SHP77 (cell line): ENCODE measurements at regions not wholly inside any gene's neighbourhood (a gene's known extent, or its start where the extent isn't known, plus 50 kb on each side); places are given as distances from the start of the nearest gene placed in this dataset.
"Not testable (repeated sequence)": the region's sequence is repeated elsewhere in the genome, so short reads cannot be mapped to it uniquely, and the experiment has no call there.

Experiments
- DNase-seq, 2 experiments: peaks; one replicate each; lab custom pipeline; 2025; lab: John Stamatoyannopoulos, UW

DNA sequence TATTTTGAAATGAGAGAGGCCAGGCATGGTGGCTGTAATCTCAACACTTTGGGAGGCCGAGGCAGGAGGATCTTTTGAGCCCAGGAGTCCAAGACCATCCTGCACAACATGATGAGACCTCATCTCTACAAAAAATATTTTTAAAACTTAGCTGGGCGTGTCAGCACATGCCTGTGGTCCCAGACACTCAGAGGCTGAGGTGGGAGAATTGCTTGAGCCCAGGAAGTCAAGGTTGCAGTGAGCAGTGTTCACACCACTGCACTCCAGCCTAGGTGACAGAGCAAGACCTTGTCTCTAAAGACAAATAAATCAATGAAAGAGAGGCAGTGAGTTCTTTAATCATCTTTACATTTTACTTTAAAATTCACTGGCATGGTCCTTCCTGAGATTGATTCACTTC lies 124.5 kb downstream of the DUSP6 start:
- no peak for DNase-seq

DNA sequence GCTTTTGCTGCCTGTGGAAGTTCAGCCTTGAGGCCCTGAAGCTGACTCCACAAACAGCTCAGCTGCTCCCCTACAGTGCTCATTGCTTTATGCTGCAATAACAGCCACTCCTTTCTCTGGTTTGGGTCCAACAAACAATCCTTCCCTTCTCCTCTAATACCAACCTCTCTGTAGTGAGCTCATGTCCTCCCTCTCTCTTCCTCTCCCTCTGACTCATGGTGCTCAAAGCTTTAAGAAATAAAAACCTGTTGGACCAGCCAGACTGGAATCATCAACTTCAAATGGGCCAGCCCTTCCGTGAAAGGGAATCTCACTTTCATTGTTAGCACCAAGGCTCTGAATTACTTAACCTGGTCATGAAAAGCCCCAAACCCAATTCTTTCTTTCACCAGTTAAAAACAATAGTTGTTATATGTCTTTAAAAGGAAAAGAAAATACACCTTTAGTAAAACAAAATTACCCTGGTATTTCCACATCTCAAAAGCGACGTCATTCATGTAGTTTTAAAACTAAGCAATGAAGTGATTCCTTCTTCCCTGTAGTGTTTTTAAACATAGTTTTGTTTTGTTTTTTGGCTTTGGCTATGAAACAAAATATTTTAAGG lies 126.4 kb downstream of the DUSP6 start:
- DNase-seq: no peak

DNA sequence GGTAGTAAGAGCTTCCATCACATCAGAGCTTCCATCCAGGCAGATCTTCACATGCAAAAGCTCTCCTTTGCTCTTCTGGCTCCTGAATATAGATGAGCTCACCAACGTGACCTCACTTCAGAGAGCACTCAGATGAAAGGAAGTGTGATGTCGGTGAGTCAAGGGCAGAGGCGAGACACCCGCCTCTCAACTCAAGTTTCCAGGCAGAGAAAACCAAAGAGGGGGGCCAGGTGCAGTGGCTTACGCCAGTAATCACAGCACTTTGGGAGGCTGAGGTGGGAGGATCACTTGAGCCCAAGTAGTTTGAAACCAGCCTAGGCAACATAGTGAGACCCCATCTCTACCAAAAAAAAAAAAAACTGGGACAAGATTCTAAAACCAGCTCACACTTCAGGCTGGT lies 126.9 kb downstream of the DUSP6 start:
- no peak for DNase-seq

DNA sequence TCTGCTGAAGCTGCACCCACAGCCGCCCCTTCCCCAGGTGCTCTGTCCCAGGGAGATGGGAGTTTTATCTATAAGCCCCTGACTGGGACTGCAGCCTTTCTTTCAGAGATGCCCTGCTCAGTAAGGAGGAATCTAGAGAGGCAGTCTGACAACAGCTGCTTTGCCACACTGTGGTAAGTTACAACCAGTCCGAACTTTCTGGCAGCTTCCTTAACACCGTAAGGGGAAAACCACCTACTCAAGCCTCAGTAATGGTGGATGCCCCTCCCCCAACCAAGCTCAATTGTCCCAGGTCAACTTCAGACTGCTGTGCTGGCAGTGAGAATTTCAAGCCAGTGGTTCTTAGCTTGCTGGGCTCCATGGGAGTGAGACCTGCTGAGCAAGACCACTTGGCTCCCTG lies 129.7 kb downstream of the DUSP6 start:
- not testable (repeated sequence) for DNase-seq

DNA sequence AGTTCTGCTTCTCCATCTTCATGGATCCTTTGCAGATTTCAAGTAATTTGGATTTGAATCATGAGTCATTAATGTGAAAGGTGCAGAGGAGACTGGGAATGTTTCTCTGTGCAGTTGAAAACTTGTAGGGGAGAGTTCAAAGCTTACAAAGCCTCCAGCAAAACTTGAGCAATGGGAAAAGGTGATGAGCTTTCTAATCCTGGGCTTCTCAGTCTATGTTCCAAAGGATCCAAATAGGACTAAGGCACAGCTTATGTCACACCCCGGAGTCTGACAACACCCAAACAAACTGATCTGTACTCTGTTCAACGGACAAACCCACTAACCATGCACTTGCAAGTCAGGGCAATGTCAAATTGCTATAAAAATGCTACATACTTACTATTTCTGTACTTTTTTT lies 134.8 kb downstream of the DUSP6 start:
- DNase-seq: no peak

DNA sequence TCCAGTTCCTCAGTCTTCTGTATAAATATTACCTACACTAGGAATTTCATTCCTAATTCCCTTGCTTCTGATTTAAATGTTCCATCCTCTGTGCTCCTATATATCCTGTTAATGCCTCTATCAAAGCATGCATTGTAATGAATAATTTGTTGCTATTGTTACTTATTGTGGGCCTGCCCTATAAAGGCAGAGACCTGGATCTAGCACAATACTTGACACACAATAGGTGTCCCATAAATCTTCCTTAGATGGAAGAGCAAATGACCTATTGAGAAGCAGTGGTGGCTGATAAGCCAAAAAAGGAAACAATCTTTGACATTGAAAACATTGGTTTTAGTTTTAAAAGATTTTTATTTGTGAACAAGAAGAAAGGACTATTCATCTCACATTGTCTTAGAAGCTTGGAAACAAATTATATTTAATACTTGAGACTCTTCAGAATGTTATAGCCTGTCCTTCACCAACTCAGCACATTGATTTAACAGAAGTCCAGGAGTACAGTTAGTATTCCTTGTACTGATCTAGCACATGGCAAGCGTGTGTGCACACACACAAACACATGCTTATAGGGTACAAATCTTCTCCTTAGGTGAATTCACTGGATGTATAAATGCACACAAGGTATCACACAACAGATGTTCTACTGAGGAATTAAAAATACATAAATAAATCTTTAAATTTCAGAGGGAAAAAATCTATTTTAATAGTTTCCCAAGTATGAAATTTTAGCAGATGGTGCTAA lies 135.9 kb downstream of the DUSP6 start:
- no peak for DNase-seq

DNA sequence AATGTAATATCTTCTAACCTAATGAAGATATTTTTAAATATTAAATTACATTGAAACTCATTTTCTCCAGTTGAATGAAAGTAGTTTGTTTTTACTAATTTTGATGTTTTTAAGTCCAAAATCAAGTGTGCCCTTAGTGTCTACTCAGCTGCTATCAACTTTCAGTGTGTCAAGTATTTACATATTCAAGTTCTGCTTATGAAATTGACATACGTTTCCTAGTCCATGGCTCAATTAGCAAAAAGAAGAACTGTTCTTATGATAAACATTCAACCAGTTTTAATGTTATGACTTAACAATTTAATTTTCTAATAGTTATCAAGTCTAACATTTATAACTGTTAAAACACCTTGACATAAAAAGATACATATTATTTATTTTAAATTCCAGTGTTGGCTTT lies 137.1 kb downstream of the DUSP6 start:
- no peak for DNase-seq

DNA sequence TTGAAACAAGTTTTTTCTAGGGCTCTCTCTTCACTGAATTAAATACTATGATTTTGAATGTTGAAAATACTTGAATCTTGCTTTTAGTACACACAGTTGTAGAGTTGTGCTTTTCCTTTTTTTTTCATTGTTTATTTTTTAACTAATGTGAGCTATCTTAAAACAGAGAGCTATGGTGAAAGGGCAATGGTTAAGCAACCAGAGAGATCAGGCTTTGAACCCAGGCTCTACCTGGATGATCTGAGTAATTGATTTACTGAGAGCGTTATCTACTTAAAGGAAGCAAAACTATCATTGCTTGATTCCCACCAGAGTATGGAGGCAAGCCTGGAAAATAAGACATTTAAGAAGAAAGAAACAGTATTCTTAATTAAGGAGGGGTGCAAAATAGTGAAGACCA lies 138.6 kb downstream of the DUSP6 start:
- DNase-seq: no peak

DNA sequence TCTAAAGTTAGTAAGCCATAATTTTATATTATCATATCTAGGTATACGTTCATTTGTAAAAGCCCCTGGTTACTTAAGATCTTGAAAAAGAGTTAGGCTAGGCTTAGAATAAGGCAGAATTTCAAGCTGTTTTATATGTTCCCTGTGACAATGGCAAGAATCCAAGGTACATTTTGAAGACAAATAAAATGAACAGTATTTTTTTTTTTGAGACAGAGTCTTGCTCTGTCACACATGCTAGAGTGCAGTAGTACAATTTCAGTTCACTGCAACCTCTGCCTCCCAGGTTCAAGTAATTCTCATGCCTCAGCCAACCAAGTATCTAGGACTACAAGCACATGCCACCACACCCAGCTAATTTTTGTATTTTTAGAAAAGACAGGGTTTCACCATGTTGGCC lies 139.2 kb downstream of the DUSP6 start:
- DNase-seq: no peak

DNA sequence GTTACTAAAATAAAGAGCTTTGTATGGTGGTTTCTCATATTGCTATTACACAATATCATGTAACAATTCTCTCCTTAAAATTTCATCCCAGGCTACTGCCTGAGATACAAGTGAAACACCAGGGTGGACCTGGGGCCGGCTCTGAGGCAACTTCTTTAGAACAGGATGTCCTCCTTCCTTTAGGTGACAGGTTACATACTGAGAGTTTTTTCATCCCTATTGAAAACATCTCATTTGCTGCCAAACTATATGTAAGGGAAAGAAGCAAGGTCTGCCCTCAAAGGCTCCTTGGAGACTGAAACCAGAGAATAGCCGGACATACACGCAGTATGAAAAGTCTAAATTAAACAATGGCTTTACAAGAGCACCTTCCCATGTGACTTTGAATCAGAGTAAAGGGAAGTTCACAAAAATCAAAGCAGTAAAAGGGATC lies 139.9 kb downstream of the DUSP6 start:
- no peak for DNase-seq

DNA sequence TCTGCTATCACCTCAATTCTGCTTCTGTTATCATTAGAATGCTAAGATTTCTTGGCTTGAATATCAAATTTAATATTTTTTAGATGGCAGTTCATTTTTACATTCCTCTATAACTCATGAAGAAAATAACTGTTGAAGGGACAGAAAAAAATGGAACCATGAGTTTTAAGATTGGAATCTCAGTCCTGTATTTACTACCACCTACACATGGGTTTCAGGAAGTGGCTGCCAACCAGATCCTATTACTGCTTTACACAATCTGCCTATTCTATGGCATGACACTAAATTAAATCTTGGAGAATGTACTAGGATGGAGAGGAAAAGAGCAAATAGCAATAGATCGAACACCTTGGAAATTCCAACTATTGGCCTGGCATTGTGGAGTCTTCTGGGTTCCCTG lies 140.8 kb downstream of the DUSP6 start:
- no peak for DNase-seq

DNA sequence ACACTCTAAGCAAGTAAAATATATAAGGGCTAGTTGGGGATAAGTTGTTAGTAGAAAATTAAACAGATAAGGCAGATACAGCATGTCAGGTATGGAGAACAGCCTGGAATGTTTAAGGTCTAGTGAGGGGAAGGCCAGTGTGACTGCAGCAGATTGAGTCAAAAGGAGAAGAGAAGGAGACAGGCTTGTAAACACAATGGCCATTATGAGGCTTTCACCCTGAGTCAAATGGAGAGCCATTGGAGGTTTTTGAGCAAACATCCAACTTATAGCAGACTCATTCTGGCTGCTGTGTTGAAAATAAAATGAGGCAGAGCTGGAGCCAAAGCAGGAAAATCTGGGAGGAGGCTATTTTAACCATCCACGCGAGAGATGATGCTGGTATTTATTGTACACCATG lies 142.0 kb downstream of the DUSP6 start:
- DNase-seq: no peak

DNA sequence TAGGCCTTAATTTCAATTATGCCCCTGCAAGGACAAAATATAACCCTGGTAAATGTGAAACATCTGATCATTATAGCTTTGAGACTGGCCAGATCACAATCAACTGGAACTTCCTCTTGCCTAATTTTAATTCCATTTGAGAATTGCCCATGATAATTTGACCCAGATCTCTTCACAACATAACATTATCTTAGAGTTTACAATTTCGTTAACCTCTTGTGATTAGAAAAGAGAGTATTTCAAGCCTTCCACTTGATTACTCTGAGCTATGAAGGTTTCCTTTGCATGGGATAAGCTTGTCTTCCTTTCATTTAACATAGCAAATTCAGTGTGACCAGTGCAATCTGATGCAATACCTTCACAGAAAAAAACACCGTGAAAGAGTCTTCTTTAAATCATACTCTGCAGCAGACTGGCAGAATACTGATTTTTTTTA lies 143.6 kb downstream of the DUSP6 start:
- DNase-seq: no peak

DNA sequence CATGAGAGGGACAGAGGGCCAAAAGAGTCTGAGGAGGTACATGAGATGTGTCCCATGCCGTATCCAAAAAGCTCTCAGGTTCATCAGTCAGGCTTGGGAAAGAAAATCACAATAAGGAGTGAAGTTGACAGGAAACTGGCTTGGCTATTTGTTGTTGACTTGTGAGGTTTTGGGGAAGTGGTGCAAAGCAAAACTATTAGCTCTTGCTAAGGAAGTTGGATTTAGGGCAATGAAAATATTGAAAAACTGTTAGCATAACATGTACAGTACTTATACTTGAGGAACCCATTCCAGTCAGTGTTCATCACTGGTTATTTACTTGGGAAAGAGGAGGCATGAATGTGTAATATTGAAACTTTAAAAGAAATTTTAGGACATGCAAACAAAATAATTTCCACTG lies 145.9 kb downstream of the DUSP6 start:
- DNase-seq: no peak

DNA sequence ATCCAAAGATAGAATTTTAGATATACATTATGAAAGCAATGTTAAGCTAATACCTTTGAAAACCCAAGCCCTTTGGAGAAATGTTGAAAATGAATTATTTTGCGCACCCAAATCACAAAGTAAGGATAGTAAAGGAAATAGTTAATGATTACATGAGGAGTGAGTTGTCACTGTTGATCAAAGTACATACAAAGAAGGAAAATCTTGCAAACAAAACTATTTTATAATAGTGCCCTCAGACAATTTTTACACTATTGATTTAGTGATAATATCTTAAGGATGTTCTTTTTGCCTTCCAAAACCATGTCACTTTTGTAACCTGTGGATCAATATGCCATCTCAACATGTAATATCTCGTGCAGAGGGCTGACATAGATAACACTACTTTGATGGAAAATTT lies 146.8 kb downstream of the DUSP6 start:
- DNase-seq: no peak

DNA sequence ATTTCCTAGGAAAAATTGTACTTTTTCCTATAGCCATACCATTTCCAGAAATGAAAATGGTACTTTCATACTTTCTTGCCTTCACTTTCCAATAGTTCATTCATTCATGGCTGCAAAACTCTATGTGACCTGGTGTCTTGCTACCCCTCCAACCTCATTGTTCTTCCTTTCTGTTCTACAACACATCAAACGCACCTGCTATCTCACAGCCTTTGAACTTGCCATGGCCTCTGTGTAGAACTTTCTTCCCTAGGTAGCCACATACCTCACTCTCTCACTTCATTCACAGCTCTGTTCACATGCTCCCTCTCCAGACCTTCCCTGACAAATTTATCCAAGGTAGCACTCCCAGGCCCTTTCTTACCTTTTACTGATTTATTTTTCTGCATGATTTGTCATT lies 149.2 kb downstream of the DUSP6 start:
- DNase-seq: no peak

DNA sequence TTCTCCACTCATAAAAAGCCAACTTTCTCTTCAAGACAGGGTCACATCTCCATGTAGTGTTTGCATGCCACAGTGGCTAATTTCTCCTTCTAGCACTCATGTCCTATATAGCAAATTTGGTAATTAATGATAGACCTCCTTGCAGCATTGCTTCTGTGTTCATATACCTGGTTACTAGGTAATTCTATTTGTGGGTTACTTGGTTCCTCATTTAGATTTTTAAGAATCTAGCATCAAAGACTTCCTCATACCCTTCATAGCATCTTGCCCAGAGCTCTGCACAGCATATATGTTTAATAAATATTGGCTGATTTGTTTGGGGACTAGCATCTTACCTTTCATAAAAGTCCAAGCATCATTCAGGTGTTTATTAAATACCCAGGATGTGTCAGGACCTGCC lies 152.1 kb downstream of the DUSP6 start:
- no peak for DNase-seq

DNA sequence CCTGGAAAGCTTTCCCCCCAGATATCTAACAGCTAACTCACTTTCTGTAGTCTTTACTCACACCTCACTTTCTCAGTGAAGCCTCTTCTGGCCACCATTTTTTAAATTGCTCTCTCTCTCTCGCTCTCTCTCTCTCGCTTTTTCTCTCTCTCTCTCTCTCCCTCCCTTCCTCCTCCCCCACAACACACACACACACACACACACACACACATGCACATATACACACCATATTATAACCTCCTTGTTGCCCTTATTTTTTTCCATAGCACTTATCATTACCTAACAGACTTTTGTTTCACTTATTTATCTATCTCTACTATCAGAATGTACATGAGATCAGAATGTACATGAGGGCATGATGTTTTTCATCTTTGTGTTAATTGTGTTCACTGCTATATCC lies 156.8 kb downstream of the DUSP6 start:
- no peak for DNase-seq

DNA sequence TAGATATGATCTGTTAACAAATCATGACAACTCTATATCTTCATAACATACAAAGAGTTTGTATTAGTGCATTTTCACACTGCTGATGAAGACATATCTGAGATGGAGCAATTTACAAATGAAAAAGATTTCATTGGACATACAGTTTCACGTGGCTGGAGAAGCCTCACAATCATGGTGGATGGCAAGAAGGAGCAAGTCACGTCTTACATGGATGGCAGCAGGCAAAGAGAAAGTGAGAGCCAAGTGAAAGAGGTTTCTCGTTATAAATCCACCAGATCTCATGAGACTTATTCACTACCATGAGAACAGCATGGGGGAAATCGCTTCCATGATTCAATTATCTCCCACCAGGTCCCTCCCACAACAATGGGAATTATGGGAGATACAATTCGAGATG lies 157.6 kb downstream of the DUSP6 start:
- DNase-seq: no peak

DNA sequence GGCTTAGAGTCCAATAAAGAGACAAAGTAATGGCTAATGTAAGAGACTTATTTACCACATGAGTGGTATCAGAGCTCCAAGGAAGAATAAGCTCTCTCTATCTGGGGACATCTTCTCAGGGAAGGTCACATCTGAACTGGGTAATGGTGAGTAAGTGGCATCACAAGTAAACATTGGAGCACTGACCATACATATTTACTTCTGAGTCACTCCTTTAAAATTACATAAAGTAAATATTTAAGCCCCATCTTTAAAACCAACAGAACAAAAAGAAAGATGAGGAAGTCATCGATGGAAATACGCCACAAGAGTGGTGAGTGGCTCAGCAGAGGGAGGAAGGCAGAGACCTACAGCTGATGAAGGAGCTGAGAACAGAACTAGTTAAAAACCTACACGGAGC lies 159.9 kb downstream of the DUSP6 start:
- DNase-seq: no peak

DNA sequence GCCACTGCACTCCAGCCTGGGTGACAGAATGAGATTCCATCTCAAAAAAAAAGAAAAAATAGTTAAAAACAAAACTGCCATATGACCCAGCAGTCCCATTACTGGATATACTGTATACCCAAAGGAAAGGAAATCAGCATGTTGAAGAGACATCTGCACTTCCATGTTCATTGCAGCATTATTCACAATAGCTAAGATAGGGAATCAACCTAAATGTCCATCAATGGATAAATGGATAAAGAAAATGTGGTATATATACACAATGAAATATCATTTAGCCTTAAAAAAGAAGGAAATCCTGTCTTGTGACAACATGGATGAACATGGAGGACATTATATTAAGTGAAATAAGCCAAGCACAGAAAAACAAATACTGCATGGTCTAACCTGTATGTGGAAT lies 160.7 kb downstream of the DUSP6 start:
- not testable (repeated sequence) for DNase-seq

DNA sequence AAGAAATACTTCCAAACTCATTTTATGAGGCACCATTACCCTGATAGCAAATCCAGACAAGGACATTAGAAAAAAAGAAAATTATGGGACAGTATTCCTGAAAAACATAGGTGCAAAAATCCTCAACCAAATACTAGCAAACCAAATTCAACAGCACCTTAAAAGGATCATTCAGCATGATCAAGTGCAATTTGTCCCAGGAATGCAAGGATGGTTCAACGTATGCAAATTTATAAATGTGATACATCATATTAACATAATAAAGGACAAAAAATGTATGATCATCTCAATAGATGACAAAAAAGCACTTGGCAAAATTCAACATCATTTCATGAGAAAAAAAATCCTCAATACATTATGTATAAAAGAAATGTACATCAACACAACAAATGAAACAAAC lies 162.9 kb downstream of the DUSP6 start:
- no peak for DNase-seq

DNA sequence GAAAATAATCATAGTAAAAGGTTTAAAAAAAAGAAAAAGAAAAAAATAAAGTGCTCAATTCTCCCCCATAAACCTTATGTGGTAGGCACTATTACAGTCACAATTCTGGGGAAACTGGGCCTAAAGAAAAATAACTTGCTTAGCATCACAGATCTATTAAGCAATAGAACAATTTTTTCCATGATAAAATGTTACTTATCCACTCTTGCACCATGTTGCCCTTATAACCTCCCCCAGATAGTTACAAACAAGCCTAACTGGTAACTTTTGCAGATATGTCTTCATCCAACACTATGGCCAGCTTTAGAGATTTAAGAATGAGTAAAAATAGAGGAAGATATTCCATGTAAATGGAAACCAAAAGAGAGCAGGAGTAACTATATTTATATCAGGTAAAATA lies 164.8 kb downstream of the DUSP6 start:
- no peak for DNase-seq

DNA sequence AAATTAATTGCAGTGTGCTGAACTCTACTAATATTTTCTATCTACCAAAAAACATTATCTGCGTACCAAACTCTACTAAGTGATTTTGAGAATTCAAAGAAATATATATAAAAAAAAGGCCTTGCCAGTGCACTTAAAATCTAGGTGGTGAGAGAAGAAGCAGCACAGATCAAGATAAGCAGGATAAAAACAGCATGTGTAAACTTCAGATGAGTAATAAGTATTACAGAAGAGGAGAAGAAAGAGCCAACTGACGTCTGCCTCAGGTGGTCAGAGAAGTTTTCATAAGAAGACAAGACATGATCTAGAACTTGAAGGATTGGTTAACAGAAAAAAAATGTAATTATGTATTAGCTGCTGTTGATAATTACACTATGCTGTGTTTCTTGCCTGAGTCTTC lies 166.4 kb downstream of the DUSP6 start:
- DNase-seq: no peak
